Upper lobe of left lung (tissue), 6 donors: ENCODE measurements at regions not wholly inside any gene's neighbourhood (a gene's known extent, or its start where the extent isn't known, plus 50 kb on each side); places are given as distances from the start of the nearest gene placed in this dataset.

Source experiments
- ATAC-seq, 2 donors: fragments of 200-7000 bp; cut with Tn5 transposase; one replicate each; pipeline ENCODE4 v1.9.1; 2022; ENCODE audit warnings: mild to moderate bottlenecking in 2 of 2, moderate library complexity in 2 of 2; ENCODE audit not compliant: low FRiP score in 2 of 2
- DNase-seq, 2 donors: peaks; one replicate each; pipeline ENCODE4 v3.0.0-alpha.2; 2019 to 2020
- H3K27ac ChIP-seq, 4 donors: fragments of 200-600 bp; sonication (generic); one replicate each; pipeline ENCODE4 v1.5.1; 2016 to 2019
- H3K27me3 ChIP-seq, 4 donors: fragments of 200-600 bp; sonication (generic); one replicate each; pipeline ENCODE4 v1.5.1; 2017 to 2019
- H3K36me3 ChIP-seq, 4 donors: fragments of 200-600 bp; sonication (generic); one replicate each; pipeline ENCODE4 v1.5.1; 2016 to 2019
- H3K4me1 ChIP-seq, 4 donors: fragments of 200-600 bp; sonication (generic); one replicate each; pipeline ENCODE4 v1.5.1; 2018 to 2019
- H3K4me3 ChIP-seq, 4 donors: fragments of 200-600 bp; sonication (generic); one replicate each; pipeline ENCODE4 v1.5.1; 2017 to 2019; ENCODE audit warnings: mild to moderate bottlenecking in 2 of 4, moderate library complexity in 1 of 4
- H3K9me3 ChIP-seq, 4 donors: fragments of 200-600 bp; sonication (generic); one replicate each; pipeline ENCODE4 v1.5.1; 2018 to 2019
- EP300 ChIP-seq, 4 donors: sonication (generic); formaldehyde crosslinking; IDR thresholded peaks; one replicate each; pipeline ENCODE4 v1.5.1; 2017; ENCODE audit warnings: antibody characterized with exemption in 4 of 4, control low read depth in 2 of 4
- POLR2A ChIP-seq, 4 donors: fragments of 450-650 bp; IDR thresholded peaks; one replicate each; pipeline ENCODE4 v1.5.1; 2016 to 2017; ENCODE audit warnings: antibody characterized with exemption in 4 of 4, mild to moderate bottlenecking in 2 of 4
- POLR2AphosphoS5 ChIP-seq, 2 donors: sonication (generic); formaldehyde crosslinking; IDR thresholded peaks; one replicate each; pipeline ENCODE4 v1.5.1; 2017; ENCODE audit warnings: antibody characterized with exemption in 2 of 2
- WGBS, 2 donors: methylation state at CpG; one replicate each; pipeline ENCODE4 v1.1.5; 2017 to 2018; 5-methylcytosine and 5-hydroxymethylcytosine counted together
- TF ChIP-seq, protein P1 (sequence below), 6 experiments: fragments of 450-650 bp in 4 of 6; fragments of 200-600 bp in 2 of 6; sonication (generic) in 2 of 6; IDR thresholded peaks; one replicate each; pipeline ENCODE4 v1.5.1; 2016 to 2019; ENCODE audit warnings: antibody characterized with exemption in 6 of 6
- donor health status: DM: no; HTN: no; CAD: no; lungs with moderate emphysema.
- donor health status: DM: no; HTN: yes; CAD: no; lungs with severe emphysema.

- H3K27ac ChIP-seq: no peak overlapping the region
- DNase-seq: no peak
- TF ChIP-seq EP300 (IDR thresholded peaks at IDR 0.05): no peak
- TF ChIP-seq POLR2A (IDR thresholded peaks at IDR 0.05): no peak
- no peak for TF ChIP-seq POLR2AphosphoS5 (IDR thresholded peaks at IDR 0.05)
- TF ChIP-seq, protein P1, sequence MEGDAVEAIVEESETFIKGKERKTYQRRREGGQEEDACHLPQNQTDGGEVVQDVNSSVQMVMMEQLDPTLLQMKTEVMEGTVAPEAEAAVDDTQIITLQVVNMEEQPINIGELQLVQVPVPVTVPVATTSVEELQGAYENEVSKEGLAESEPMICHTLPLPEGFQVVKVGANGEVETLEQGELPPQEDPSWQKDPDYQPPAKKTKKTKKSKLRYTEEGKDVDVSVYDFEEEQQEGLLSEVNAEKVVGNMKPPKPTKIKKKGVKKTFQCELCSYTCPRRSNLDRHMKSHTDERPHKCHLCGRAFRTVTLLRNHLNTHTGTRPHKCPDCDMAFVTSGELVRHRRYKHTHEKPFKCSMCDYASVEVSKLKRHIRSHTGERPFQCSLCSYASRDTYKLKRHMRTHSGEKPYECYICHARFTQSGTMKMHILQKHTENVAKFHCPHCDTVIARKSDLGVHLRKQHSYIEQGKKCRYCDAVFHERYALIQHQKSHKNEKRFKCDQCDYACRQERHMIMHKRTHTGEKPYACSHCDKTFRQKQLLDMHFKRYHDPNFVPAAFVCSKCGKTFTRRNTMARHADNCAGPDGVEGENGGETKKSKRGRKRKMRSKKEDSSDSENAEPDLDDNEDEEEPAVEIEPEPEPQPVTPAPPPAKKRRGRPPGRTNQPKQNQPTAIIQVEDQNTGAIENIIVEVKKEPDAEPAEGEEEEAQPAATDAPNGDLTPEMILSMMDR (IDR thresholded peaks at IDR 0.05): no peak
- H3K4me3 ChIP-seq: no peak overlapping the region
- WGBS, 2 donors: 49 to 61% methylated on average over 5 of the region's 5 CpGs
- no peak for ATAC-seq
- no peaks in the 10 kb centered on the region for H3K9me3 ChIP-seq
- H3K36me3 ChIP-seq: no peaks in the 10 kb centered on the region
- H3K4me1 ChIP-seq: no peaks in the 10 kb centered on the region
- no peaks in the 10 kb centered on the region for H3K27me3 ChIP-seq
Observed at GRCh38 chr19:27971071-27971470, 1241.9 kb downstream of the UQCRFS1 start.

- DNase-seq (no peak), ATAC-seq (no peak)
- H3K27me3 ChIP-seq: no peaks in the 10 kb centered on the region
- no peaks in the 10 kb centered on the region for H3K36me3 ChIP-seq
- WGBS, 2 donors: 25 to 30% methylated on average over 2 of the region's 2 CpGs
- H3K4me3 ChIP-seq: no peak overlapping the region
- H3K4me1 ChIP-seq: no peaks in the 10 kb centered on the region
- TF ChIP-seq, protein P1 (IDR thresholded peaks at IDR 0.05): peak in 4 of 6 experiments; percentile 28 to 44 (median 32)
- TF ChIP-seq POLR2AphosphoS5 (IDR thresholded peaks at IDR 0.05): no peak
- H3K9me3 ChIP-seq: no peaks in the 10 kb centered on the region
- H3K27ac ChIP-seq: no peak overlapping the region
Observed at GRCh38 chr19:27966390-27966816, 1246.5 kb downstream of the UQCRFS1 start.

DNA sequence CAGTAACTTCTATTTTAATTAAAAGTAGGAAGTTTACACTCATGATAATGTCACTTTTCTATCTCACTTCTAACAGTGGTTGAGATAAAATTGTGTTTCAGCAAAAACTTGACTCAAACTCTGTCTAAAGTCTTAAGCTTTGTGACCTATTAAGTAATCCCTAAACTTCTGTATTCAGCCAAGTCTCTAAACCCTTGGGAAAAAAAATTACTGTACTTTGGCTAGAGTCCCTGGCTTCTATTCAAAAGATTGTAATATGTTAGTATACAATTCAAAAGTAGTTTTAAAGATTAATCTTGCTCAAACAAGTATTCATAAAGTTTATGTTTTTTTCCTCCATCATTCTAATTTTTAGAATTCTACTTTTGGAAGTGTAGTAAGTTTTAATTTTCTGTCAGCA is 1248.8 kb downstream of the UQCRFS1 start:
- Histone ChIP-seq H3K4me3 (no peak overlapping the region), H3K27ac (no peak overlapping the region), H3K9me3 (no peaks in the 10 kb centered on the region), H3K36me3 (no peaks in the 10 kb centered on the region), H3K27me3 (no peaks in the 10 kb centered on the region), H3K4me1 (no peaks in the 10 kb centered on the region)
- DNase-seq (no peak), ATAC-seq (no peak)
- TF ChIP-seq, protein P1 (IDR thresholded peaks at IDR 0.05): no peak
- TF ChIP-seq EP300 (IDR thresholded peaks at IDR 0.05) (no peak), POLR2A (IDR thresholded peaks at IDR 0.05) (no peak), POLR2AphosphoS5 (IDR thresholded peaks at IDR 0.05) (no peak)

DNA sequence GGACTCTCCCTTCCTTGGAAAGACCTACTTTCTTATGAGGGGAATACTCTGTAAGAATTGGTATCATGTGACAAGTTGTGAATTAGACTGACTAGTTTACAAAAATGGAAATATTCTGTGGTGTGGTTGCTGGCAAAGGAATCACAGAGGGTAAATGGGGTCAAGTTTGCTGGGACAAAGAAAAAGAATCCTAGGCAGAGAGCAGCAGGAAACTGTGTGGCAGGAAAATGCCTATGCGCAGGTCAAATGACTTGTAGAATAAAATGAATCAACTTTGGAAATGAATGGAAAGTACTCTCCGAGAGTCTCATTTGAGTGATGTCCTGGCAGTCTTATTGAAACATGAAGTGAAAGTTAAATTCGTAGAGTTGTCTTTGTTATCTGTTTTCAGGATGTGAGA is 1250.7 kb downstream of the UQCRFS1 start:
- 39 to 48% methylated on average over 3 of the region's 3 CpGs for WGBS, 2 donors
- DNase-seq (no peak), ATAC-seq (no peak)
- H3K9me3 ChIP-seq: no peaks in the 10 kb centered on the region
- TF ChIP-seq, protein P1 (IDR thresholded peaks at IDR 0.05): no peak
- TF ChIP-seq POLR2AphosphoS5 (IDR thresholded peaks at IDR 0.05): no peak
- no peak for TF ChIP-seq POLR2A (IDR thresholded peaks at IDR 0.05)
- TF ChIP-seq EP300 (IDR thresholded peaks at IDR 0.05): no peak
- H3K27ac ChIP-seq: no peak overlapping the region
- no peak overlapping the region for H3K4me3 ChIP-seq
- H3K27me3 ChIP-seq: no peaks in the 10 kb centered on the region
- H3K4me1 ChIP-seq: no peaks in the 10 kb centered on the region
- no peaks in the 10 kb centered on the region for H3K36me3 ChIP-seq
